Cardiac septum (tissue), 1 donor: ENCODE measurements at regions not wholly inside any gene's neighbourhood (a gene's known extent, or its start where the extent isn't known, plus 50 kb on each side); places are given as distances from the start of the nearest gene placed in this dataset.

Experiments used
- DNase-seq: peaks from one replicate; pipeline ENCODE4 v3.0.0-alpha.2; 2020; ENCODE audit warnings: low spot score
- intact Hi-C: fragments of 100-400 bp; cut with DNase I; formaldehyde crosslinking; loops from one replicate; pipeline ENCODE4 v1.14.0; 2022
- donor health status: DM: no; HTN: no; CAD: no.

DNA sequence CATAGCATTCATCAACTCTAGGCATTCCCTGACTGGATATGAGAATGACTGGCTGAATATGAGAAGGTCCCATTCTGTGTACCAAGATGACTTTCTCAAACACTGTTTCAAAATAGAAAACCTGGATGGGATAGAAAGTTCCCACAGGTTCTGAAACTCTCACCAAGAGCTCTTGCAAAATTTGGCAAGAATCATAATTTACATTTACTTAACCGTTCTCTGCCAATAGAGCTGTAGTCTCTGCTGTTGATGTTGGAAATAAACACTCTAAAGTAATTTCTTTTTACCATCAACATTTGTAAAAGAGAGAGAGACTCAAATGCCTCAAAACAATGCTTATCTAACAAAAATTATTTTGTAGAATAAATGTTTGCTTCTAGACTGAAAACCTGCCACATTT, 221.1 kb downstream of the LMO4 start:
- intact Hi-C loops = no loop called here
- DNase-seq = no peak

DNA sequence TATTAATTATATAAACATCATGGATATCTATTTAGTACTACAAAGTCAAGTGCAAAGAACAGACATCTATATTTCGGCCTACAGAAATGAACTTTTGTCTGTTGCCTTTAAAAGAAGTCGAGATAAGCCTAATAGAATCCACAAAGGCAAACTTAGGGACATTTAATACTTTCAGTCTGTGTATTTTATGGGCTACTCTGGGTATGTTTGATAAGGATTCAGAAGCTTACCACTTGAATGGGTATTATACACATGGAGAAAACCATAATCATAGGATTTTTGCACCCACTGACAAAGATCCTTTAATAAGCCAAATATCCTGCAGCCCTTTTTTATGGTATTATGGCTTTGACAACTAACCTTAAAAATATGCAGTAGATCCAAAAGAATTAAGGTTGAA, 224.8 kb downstream of the LMO4 start:
- no peak for DNase-seq
- intact Hi-C loops = no loop called here

DNA sequence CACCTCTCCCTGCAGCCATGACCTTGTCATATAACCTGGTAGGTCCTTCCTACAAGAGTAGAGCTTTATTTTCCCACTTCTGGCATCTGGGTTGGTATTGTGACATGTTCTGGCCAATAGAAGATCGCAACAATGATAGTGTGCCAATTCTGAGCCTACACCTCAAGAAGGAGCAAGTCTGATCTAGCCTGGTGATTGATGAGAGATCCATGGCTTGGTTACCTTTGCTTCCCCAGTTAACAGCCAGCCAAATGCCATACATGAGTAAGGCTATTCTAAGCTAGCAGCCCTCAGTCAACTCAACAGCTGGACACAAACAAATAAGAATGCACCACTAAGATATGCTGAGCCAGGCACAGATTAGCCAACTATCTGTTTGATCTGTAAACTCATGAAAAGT, 226.7 kb downstream of the LMO4 start:
- intact Hi-C loops = no loop called here

DNA sequence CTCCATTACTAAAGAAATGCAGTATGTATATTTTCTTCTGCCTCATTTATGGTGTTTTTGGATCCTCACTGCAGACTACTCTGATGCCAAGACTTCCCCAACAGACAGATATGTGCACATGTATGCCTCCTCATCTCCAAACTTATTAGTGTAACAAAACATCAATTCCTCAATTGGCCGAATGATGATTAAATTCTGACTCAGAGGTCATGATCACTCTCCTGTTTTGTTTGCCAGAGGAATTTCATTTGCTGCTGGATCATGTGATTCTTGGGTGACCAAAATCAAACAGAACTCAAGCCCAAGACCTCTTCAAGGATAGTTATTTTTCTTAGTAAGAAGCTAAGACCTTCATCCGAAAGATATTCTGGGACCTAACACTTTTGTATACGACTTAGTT, 227.6 kb downstream of the LMO4 start:
- intact Hi-C loops = no loop called here

More for the DNA sequence above, 226.7 kb downstream of the LMO4 start:
- DNase-seq = no peak

DNA sequence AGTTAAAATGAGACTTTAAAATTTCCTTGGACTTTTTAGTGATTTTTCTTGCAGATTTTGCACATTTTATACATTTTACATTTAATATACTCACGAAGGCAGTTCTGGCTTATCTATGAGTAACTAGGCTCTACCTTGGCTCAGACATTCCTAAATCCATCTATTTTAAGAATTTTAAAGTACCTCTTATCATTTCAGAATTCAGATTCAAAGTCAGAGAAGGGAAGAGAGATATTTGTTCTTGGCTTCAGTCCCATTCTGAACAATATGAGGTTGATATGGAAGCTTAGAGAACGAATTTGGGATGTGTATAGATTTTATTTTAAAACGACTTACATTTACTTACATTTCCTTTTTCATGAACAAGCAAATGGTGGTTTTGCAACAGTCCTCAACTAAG, 230.2 kb downstream of the LMO4 start:
- DNase-seq = no peak
- intact Hi-C loops = no loop called here

More for the DNA sequence above, 227.6 kb downstream of the LMO4 start:
- DNase-seq = no peak

DNA sequence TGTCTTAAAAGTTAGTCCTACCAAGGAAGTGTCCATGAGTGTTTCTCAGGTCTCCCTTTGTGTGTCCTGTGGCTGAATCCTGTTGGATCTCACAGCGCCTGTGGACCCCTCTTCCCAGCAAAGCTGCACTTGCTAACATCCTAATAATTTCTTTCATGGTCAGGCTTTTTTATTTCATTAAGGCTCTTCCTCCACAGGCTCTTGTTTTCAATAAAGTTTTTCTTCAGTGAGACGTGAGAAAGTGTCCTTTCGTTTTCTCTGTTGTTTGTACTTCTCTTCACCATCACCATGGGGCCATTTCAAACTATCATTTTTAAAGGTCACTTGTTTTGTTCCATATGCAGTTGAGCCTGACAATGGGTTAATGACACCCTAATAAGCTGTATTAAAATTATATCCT, 231.5 kb downstream of the LMO4 start:
- DNase-seq = no peak
- intact Hi-C loops = no loop called here

DNA sequence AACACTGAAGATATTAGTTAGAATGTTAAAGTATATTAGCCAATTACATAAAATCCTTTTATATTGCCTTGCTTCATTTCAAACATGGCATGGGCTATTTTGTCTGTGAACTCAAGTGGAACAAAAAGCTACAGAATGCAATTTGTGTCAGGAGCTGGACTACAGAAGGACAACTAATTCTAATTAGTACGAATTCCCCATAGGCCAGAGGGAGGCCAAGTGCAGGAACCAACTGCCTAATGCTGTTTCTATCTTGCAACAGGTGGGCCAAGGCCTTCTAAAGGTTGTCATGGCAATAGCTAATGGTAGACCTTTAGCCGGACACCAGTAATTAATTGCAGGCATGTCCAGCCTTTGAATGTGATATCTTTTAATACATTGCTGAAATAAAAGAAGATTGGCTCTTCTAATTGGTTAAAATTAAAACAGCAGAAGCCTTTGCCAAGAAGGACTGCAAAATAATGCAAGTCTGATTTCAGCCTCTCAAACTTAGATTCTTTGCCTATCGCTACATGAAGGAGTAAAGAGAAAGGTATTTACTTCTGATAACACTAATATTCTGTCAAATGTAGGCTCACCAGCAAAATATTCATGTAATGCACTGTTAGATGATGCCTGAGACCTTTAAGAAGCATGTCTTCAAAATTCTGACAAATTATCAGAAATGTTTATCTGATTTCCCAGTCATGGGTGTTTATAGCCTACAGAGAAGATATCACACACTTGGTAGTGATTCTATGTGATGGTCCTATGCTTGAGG, 232.1 kb downstream of the LMO4 start:
- intact Hi-C loops = no loop called here
- no peak for DNase-seq

DNA sequence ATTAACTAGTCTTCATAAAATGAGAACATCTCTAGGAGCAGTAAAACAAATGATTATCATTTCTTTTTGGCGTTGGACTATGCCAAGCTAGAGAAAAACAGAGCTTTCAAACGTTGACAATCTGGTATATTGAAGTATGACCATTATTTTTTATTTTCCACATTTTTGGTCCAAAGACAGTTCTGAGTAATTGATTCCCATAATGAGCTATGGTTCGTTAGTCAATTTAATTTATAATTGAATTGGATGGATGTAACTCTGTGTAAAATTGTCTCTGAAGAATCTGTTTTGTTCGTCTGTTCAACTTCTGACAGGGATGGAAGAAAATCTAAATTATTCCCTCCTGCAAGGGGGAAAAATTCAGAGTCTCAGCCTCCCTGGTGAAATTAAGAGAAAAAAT, 234.5 kb downstream of the LMO4 start:
- intact Hi-C loops = no loop called here
- no peak for DNase-seq

DNA sequence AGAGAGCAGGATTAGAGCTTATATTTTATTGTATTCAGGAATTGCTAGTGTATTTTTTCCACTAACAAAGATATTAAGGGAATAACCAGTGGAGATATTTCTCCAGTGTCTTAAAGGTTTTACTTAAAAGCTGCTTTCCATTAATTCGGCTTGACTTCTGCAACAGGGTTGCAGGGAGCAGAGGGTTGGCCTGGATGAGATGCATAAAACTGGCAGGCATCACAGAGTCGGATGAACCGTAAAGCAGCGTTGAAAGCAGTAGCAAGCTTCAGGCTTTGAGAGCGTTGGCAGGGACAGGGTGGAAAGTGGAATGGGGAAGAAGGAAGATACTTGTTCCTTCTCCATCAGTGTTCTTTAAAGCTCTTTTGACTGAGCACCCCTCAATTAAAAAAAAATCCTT, 237.2 kb downstream of the LMO4 start:
- no peak for DNase-seq
- intact Hi-C loops = no loop called here

DNA sequence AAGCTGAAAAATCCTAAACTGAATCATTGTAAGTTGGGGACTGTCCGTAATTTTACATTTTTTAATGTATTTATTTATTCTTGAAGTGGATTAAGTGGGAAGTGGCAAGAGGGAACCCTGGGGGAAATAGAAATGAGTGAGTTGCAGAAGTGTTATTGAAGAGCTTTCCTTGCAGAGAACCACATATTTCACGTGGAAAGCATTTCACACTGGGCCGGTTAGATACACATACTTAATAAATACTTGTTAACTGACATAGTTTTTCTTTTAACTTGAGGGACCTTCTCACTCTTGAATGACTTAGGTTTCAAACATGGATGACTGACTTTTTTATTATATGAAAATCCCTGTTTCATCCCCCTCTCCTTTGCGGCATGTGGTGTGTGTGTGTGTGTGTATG, 239.3 kb downstream of the LMO4 start:
- DNase-seq = no peak
- intact Hi-C loops = no loop called here

DNA sequence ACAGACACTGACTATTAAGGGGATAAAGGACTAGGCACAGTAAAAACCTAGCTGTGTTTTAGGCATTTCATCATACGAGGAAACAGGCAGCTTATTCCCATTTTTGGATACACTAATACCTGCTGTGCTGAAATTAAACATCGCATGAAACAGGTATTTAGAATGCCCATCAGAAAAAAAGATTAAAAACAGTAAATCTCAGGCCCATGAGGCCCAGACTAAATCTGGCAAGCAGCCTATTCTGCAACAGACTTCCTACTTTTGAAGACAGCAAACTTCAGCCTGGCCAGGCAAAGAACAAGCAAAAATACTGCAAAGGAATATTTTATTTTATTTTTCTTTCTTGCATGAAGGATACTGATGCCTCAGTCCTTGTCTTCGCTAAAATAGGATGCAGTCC, 240.2 kb downstream of the LMO4 start:
- DNase-seq = no peak
- intact Hi-C loops = no loop called here

DNA sequence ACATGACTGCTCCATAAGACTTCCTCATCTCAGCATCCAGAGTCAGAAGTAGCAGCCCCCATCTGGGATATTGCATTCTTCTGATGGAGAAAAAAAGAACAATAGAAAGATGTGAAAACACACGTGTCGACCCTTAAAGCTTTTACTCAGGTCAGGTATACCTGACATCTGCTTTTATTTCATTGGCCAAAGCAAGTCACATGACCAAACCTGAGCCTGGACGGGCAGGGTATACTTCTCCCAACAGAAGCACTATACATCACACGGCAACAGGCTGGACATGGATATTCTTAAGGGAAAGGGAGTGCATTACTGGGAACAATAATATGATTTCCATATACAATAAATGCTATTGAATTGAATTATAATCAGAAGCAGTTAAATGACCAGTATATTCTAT, 243.3 kb downstream of the LMO4 start:
- intact Hi-C loops = no loop called here
- no peak for DNase-seq

DNA sequence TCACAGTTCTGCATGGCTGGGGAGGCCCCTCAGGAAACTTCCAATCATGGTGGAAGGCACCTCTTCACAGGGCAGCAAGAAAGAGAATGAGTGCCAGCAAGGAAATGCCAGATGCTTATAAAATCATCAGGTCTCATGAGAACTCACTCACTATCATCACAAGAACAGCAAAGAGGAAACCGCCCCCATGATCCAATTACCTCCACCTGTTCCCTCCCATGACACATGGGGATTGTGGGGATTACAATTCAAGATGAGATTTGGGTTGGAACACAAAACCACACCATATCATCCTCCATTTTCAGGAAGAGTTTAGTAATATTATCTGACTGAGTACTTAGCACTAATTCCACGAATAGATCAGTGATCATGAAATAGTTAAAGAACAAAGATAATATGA, 244.2 kb downstream of the LMO4 start:
- intact Hi-C loops = no loop called here
- no peak for DNase-seq

DNA sequence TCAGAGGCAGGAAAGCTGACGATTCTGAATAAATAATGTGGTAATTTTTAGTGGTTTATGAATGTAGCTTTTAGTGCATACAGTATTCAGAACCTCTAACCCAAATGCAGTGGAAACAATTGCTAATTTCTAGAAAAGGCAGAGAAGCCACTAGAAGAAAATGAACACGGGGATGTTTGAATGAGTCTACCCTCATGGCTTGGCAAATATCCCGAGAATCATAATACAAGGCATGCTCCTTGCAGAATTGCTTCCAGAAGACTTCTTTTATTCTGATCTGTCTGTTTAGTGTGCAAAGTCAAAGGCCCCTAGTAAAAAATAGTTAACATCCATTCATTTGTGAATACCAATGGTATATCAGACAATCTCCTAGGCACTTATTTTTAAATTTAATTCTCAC, 246.8 kb downstream of the LMO4 start:
- no peak for DNase-seq
- intact Hi-C loops = no loop called here

DNA sequence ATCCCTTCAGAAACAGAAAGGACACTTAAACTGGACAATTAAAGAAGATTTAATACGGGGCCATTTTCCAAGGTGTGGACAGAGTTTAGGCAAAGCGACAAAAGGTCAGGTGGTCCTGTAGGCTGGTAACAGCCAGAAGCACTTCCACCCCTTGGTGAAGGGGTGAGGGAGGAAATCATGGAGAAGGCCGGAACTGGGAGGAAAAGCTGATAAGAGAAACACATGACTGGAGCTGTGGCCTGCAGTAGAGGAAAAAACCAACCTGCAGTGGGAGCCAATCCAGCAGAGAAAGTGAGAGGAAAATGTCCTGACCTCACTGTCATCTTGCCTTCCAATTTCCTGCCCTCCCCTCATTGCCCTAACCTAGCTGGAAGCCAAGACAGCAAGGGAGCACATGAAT, 249.8 kb downstream of the LMO4 start:
- DNase-seq = no peak
- intact Hi-C loops = no loop called here

DNA sequence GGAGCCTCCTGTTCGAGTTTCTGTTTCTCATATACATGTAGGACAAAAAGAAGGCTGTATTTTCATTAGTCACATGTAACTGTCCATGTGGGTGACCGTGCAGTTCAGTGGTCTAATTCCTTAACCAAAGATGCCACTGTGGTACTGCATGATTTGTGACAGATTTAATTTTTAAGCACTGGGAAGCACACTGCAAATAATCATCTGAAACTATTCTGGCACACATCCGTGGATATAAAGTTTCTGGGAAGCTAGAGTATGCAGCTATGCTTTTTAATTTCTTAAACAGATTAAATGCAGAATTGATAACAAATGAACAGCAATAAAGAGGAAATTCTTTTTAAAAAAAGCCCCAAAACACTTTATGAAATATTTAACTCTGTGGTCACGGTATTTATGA, 254.8 kb downstream of the LMO4 start:
- no peak for DNase-seq
- intact Hi-C loops = no loop called here

DNA sequence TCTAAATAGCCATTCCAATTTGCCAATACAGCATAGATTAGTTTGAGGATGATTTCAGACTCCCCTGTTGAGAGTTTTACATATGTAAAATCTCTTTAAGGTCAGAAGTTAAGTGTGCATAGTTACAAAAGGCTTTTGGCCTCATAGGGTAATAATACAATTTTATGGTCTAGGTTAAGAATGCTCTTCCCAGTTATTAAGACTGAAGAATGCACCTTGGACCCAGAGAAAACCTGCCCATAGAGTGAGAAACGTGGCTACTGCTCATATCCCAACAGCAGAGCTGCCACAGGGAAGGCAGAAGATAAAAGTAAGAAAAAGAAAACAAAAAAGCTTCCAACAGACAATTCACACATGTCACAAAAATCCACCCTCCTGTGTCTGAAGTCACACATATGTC, 255.9 kb downstream of the LMO4 start:
- intact Hi-C loops = no loop called here
- no peak for DNase-seq

DNA sequence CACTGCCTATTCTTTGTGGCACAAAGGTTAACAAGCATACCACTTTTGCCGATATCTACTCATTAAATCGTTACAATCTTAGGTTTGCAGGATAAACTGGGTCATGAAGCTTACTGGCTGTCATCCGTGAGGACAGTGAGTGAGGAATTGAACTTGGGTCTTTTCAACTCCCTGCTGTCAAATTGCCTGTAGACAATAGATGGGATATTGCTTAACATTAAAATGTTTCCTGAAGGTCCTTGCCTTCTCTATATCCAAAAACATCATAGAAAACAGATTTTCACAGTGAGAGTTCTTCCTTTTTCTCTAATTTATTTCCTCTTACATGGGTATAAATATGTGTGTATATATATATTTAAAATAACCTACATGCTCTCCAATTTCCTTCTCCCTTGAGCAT, 257.8 kb downstream of the LMO4 start:
- no peak for DNase-seq

DNA sequence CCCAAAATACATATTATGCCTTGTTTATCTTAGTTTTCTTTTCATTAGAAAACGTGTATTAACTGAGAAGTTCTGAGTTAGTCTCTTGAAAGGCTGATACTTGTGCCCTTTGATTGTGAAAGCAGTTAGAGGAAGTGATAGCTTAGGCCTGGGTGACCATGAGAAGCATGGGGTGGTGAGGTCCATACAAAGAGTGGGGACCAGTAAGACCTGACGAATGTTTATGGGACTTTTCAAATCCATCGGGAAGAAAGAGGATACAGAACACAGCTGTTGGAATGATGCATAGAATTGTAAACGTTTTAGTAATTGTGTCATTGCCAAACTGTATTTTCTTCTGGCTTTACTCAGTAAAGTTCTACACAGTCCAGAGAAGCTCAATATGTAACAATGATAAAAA, 259.8 kb downstream of the LMO4 start:
- intact Hi-C loops = no loop called here
- no peak for DNase-seq

More for the DNA sequence above, 257.8 kb downstream of the LMO4 start:
- intact Hi-C loops = no loop called here

DNA sequence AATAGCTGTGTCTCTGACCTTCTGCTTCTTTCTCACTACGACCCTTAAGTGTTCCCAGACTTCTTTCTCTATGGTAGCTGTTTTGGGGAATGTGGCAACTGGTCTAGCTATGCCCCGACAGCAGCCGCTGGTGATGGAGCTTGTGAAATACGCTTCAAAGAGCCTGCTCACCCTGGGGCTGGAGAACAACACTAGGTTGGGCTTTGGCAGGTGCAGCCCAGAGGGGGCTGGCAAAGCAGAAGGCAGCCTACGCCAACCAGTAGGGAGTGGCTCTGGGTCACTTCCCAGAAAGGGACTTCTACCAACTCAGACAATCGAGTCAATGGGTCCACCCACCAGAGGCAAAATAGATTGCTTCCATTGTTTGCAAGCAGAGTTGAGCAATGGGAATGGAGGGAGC, 262.8 kb downstream of the LMO4 start:
- intact Hi-C loops = no loop called here
- DNase-seq = no peak

DNA sequence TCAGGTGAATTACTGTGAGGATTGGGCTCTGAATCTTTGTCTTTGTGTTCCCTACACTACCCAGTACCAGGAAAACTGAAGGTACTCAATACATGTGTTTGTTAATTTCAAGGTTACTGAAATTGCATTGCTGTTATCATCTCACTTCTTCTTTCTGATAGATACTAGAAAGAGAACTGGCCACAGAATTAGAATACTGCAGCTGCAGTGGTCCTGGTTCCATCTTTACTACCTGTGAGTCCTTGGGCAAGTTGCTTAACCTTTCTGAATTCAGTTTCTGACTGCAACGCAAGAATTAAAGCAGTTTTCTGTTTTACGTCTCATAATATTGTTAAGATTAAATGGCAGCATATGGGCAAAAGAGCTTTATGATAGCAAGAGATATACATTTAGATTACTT, 263.5 kb downstream of the LMO4 start:
- intact Hi-C loops = no loop called here
- no peak for DNase-seq

DNA sequence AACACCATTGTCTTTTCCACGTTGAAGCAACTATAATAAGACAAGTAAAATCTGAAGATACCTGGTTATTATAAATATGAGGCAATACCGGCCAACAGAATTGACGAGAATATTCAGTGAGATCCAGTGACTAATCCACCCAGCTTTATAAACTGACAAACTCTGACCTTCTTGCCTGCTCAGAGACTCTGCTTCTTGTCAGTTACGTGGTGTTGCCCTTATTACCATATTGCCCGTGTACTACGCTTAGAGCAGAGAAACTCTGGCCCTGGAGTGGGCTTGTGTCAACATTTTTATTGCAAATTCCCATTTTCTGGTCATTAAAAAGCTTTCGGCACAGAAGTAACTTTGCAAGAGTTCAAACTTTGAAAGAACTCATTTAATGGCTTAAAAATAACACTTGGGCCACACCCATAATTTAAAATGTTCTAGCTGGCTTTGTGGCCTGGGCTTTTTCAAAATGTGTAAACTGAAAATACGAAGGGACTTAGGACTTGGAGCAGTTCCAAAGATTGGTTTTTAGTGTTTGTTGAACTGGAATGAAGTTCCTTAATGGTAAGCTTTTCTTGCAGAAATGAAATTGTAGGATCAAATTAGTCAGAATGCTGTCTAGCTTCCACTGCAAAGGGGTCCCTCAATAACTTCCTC, 266.2 kb downstream of the LMO4 start:
- intact Hi-C loops = no loop called here
- DNase-seq = no peak
